ENCODE measurements at regions not wholly inside any gene's neighbourhood (a gene's known extent, or its start where the extent isn't known, plus 50 kb on each side); places are given as distances from the start of the nearest gene placed in this dataset.
A peak's percentile ranks its signal among the peaks of the same experiment; 100 is the strongest.

- in situ Hi-C loops (cut with HindIII; ENCODE audit: low sequenced_read_pairs), result no loop called here
- no peak overlapping the region for H3K4me3 ChIP-seq (ENCODE audit: low read depth, low read length)
- TF ChIP-seq, protein P1, sequence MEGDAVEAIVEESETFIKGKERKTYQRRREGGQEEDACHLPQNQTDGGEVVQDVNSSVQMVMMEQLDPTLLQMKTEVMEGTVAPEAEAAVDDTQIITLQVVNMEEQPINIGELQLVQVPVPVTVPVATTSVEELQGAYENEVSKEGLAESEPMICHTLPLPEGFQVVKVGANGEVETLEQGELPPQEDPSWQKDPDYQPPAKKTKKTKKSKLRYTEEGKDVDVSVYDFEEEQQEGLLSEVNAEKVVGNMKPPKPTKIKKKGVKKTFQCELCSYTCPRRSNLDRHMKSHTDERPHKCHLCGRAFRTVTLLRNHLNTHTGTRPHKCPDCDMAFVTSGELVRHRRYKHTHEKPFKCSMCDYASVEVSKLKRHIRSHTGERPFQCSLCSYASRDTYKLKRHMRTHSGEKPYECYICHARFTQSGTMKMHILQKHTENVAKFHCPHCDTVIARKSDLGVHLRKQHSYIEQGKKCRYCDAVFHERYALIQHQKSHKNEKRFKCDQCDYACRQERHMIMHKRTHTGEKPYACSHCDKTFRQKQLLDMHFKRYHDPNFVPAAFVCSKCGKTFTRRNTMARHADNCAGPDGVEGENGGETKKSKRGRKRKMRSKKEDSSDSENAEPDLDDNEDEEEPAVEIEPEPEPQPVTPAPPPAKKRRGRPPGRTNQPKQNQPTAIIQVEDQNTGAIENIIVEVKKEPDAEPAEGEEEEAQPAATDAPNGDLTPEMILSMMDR (IDR thresholded peaks at IDR 0.05; ENCODE audit: low read depth, low read length, missing control alignments), result no peak
- DNase-seq (ENCODE audit: low read depth), result no peak
Measured at GRCh38 chr1:47682786-47683350, 245.0 kb downstream of the FOXD2 start.

- TF ChIP-seq, protein P1 (IDR thresholded peaks at IDR 0.05; ENCODE audit: low read depth, low read length, missing control alignments), result no peak
- no peak for DNase-seq (ENCODE audit: low read depth)
- in situ Hi-C loops (cut with HindIII; ENCODE audit: low sequenced_read_pairs), result no loop called here
- H3K4me3 ChIP-seq (ENCODE audit: low read depth, low read length), result no peak overlapping the region
Measured at GRCh38 chr1:47683401-47683800, 245.6 kb downstream of the FOXD2 start.

DNA sequence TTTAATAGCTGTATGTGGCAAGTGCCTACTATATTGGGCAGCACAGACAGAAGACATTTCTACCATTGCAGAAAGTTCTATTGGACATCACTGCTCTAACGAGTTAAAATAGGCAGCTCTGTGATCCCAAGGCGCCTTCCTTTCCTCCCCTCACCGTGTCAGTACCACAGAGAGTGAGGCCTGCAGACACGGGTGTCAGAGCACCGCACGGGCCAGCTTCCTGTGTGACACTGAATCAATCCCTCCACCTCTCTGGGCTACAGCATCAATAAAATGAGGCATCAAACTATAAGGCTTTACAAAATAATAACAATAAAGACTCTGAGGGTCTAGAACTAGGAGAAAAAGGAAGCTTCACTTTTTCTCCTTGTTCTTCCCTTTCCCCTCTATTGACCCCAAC lies 246.7 kb downstream of the FOXD2 start:
- TF ChIP-seq, protein P1 (IDR thresholded peaks at IDR 0.05; ENCODE audit: low read depth, low read length, missing control alignments), result no peak
- no peak for DNase-seq (ENCODE audit: low read depth)
- no peak overlapping the region for H3K4me3 ChIP-seq (ENCODE audit: low read depth, low read length)
- in situ Hi-C loops (cut with HindIII; ENCODE audit: low sequenced_read_pairs), result no loop called here

DNA sequence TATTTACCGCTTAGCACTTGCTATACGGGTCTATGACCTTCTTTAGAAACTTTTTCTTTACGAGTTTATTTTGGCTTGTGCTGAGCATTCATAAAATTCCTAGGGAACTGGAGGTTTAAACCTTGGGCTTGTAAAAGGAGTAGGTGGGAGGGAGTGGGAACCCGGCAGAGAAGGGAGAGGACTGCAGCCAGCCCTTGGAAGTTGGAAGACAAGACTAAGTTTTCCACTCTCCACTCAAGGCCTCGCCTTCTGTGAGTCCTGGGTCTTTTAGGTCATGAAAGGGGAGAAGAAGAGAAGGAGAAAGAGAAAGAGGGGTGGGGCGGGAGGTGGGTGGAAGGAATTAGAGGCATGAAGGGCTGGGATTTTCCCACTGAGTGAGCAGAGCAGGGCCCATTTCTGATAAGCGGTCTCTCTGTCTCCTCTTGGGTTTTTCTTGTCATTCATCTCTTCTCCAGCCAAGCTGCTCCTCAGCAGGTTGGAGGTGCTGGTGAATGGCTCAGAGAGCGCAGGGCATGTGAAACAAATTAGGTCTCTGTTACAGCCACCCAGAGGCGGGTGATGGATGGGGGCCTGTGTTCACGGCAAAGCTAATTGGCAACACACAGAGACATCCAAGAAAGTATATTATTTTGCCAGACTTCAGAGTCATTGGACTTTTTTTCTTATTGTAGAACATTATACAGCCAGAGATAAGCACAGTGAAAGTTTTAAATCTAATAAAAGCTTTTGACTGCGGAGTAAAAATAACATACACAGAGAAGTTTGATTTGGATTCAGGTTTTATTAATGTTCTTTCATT lies 247.3 kb downstream of the FOXD2 start:
- no peak overlapping the region for H3K4me3 ChIP-seq (ENCODE audit: low read depth, low read length)
- in situ Hi-C loops (cut with HindIII; ENCODE audit: low sequenced_read_pairs), result no loop called here
- TF ChIP-seq, protein P1 (IDR thresholded peaks at IDR 0.05; ENCODE audit: low read depth, low read length, missing control alignments), result no peak
- peak; percentile 9 for DNase-seq (ENCODE audit: low read depth)

GRCh38 chr1:47685763-47686066 lies 247.9 kb downstream of the FOXD2 start:
- in situ Hi-C loops (cut with HindIII; ENCODE audit: low sequenced_read_pairs), result no loop called here
- DNase-seq (ENCODE audit: low read depth), result no peak
- TF ChIP-seq, protein P1 (IDR thresholded peaks at IDR 0.05; ENCODE audit: low read depth, low read length, missing control alignments), result no peak
- H3K4me3 ChIP-seq (ENCODE audit: low read depth, low read length), result no peak overlapping the region

- TF ChIP-seq, protein P1 (IDR thresholded peaks at IDR 0.05; ENCODE audit: low read depth, low read length, missing control alignments), result no peak
- in situ Hi-C loops (cut with HindIII; ENCODE audit: low sequenced_read_pairs), result no loop called here
- H3K4me3 ChIP-seq (ENCODE audit: low read depth, low read length), result no peak overlapping the region
- no peak for DNase-seq (ENCODE audit: low read depth)
Measured at GRCh38 chr1:47686731-47687630, 249.1 kb downstream of the FOXD2 start.
